ENCODE measurements at regions not wholly inside any gene's neighbourhood (a gene's known extent, or its start where the extent isn't known, plus 50 kb on each side); places are given as distances from the start of the nearest gene placed in this dataset.

DNA sequence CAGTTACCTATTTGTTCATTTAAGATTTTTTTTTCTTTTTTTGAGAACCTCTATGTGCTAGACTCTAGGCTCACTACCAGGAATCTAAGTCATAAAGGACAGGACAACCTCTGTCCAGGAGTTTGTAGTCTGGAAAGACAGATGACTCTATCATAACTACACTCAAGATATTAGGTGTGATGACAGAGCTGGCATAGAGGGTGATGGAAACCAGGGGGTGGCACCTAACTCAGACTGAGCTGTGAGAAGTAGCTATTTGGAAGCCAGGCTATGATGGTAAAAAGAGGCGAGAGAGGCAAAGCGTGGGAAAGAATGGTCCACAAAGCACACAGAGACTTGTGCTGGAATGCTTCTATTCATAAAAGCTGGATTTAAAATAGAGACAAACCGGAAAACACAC, 372.3 kb downstream of the SEC14L1 start:
- H3K27ac Mint-ChIP-seq (ENCODE audit: unreplicated experiment) = no peak overlapping the region
- H3K9me3 Mint-ChIP-seq (ENCODE audit: unreplicated experiment) = no peaks in the 10 kb centered on the region
- TF ChIP-seq, protein P1, sequence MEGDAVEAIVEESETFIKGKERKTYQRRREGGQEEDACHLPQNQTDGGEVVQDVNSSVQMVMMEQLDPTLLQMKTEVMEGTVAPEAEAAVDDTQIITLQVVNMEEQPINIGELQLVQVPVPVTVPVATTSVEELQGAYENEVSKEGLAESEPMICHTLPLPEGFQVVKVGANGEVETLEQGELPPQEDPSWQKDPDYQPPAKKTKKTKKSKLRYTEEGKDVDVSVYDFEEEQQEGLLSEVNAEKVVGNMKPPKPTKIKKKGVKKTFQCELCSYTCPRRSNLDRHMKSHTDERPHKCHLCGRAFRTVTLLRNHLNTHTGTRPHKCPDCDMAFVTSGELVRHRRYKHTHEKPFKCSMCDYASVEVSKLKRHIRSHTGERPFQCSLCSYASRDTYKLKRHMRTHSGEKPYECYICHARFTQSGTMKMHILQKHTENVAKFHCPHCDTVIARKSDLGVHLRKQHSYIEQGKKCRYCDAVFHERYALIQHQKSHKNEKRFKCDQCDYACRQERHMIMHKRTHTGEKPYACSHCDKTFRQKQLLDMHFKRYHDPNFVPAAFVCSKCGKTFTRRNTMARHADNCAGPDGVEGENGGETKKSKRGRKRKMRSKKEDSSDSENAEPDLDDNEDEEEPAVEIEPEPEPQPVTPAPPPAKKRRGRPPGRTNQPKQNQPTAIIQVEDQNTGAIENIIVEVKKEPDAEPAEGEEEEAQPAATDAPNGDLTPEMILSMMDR (IDR thresholded peaks at IDR 0.05; ENCODE audit: unreplicated experiment) = no peak
- no peak overlapping the region for H3K4me3 Mint-ChIP-seq (ENCODE audit: unreplicated experiment)
- no peak for DNase-seq (ENCODE audit: low spot score)
- no peaks in the 10 kb centered on the region for H3K4me1 Mint-ChIP-seq (ENCODE audit: unreplicated experiment)
- peaks cover 23% of the 10 kb centered on the region for H3K36me3 Mint-ChIP-seq (ENCODE audit: low read depth, unreplicated experiment)
- no peaks in the 10 kb centered on the region for H3K27me3 Mint-ChIP-seq (ENCODE audit: unreplicated experiment)

GRCh38 chr17:77515227-77515626, 374.5 kb downstream of the SEC14L1 start:
- no peak for DNase-seq (ENCODE audit: low spot score)
- H3K36me3 Mint-ChIP-seq (ENCODE audit: low read depth, unreplicated experiment) = peaks cover 23% of the 10 kb centered on the region
- H3K4me3 Mint-ChIP-seq (ENCODE audit: unreplicated experiment) = no peak overlapping the region
- no peaks in the 10 kb centered on the region for H3K9me3 Mint-ChIP-seq (ENCODE audit: unreplicated experiment)
- H3K27me3 Mint-ChIP-seq (ENCODE audit: unreplicated experiment) = no peaks in the 10 kb centered on the region
- H3K4me1 Mint-ChIP-seq (ENCODE audit: unreplicated experiment) = no peaks in the 10 kb centered on the region
- H3K27ac Mint-ChIP-seq (ENCODE audit: unreplicated experiment) = no peak overlapping the region
- TF ChIP-seq, protein P1 (IDR thresholded peaks at IDR 0.05; ENCODE audit: unreplicated experiment) = no peak

- Mint-ChIP-seq H3K27me3 (ENCODE audit: unreplicated experiment) (no peaks in the 10 kb centered on the region), H3K27ac (ENCODE audit: unreplicated experiment) (no peak overlapping the region), H3K4me1 (ENCODE audit: unreplicated experiment) (no peaks in the 10 kb centered on the region), H3K9me3 (ENCODE audit: unreplicated experiment) (no peaks in the 10 kb centered on the region), H3K36me3 (ENCODE audit: low read depth, unreplicated experiment) (peaks cover 11% of the 10 kb centered on the region), H3K4me3 (ENCODE audit: unreplicated experiment) (no peak overlapping the region)
- no peak for DNase-seq (ENCODE audit: low spot score)
- TF ChIP-seq, protein P1 (IDR thresholded peaks at IDR 0.05; ENCODE audit: unreplicated experiment) = no peak
Measured at GRCh38 chr17:77516902-77517301, 376.1 kb downstream of the SEC14L1 start.

DNA sequence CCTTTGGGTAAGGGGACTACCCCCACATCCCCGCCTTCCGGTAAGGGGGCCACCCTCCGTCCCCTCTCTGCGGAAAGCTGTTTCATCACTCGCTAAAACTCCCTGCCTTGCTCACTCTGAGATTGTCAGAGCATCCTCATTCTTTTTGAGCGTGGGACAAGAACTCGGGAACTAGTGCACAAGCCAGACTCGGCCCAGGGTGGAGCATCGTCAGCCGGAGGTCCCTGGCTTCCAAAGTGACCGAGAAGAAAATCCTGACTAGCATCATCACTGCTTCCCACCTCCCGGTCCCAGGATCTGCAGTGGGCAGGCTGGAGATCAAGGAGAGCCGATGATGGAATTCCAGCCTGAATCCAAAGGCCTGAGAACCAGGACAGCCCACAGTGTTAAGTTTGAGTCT, 380.3 kb downstream of the SEC14L1 start:
- no peaks in the 10 kb centered on the region for H3K27me3 Mint-ChIP-seq (ENCODE audit: unreplicated experiment)
- no peaks in the 10 kb centered on the region for H3K9me3 Mint-ChIP-seq (ENCODE audit: unreplicated experiment)
- TF ChIP-seq, protein P1 (IDR thresholded peaks at IDR 0.05; ENCODE audit: unreplicated experiment) = no peak
- H3K4me1 Mint-ChIP-seq (ENCODE audit: unreplicated experiment) = no peaks in the 10 kb centered on the region
- no peak for DNase-seq (ENCODE audit: low spot score)
- no peak overlapping the region for H3K27ac Mint-ChIP-seq (ENCODE audit: unreplicated experiment)
- no peak overlapping the region for H3K4me3 Mint-ChIP-seq (ENCODE audit: unreplicated experiment)
- peaks cover 8% of the 10 kb centered on the region for H3K36me3 Mint-ChIP-seq (ENCODE audit: low read depth, unreplicated experiment)

- TF ChIP-seq, protein P1 (IDR thresholded peaks at IDR 0.05; ENCODE audit: unreplicated experiment) = no peak
- Mint-ChIP-seq H3K27me3 (ENCODE audit: unreplicated experiment) (peaks cover 8% of the 10 kb centered on the region), H3K9me3 (ENCODE audit: unreplicated experiment) (no peaks in the 10 kb centered on the region), H3K4me1 (ENCODE audit: unreplicated experiment) (no peaks in the 10 kb centered on the region), H3K4me3 (ENCODE audit: unreplicated experiment) (no peak overlapping the region), H3K36me3 (ENCODE audit: low read depth, unreplicated experiment) (peaks cover 12% of the 10 kb centered on the region), H3K27ac (ENCODE audit: unreplicated experiment) (no peak overlapping the region)
- no peak for DNase-seq (ENCODE audit: low spot score)
Measured at GRCh38 chr17:77523540-77523939, 382.8 kb downstream of the SEC14L1 start.
